ENCODE measurements at regions not wholly inside any gene's neighbourhood (a gene's known extent, or its start where the extent isn't known, plus 50 kb on each side); places are given as distances from the start of the nearest gene placed in this dataset.

GRCh38 chr9:73531658-73532057, 380.0 kb downstream of the ANXA1 start:
- no peak for TF ChIP-seq EZH2 (IDR thresholded peaks at IDR 0.05)
- TF ChIP-seq POLR2AphosphoS5 (IDR thresholded peaks at IDR 0.05; ENCODE audit: borderline replicate concordance, low read depth, low read length), result no peak
